HG03520 (cell line): ENCODE measurements at regions not wholly inside any gene's neighbourhood (a gene's known extent, or its start where the extent isn't known, plus 50 kb on each side); places are given as distances from the start of the nearest gene placed in this dataset.
"Not testable (repeated sequence)": the region's sequence is repeated elsewhere in the genome, so short reads cannot be mapped to it uniquely, and the experiment has no call there.

Experiments used
- ATAC-seq: cut with Tn5 transposase; IDR thresholded peaks from one replicate; pipeline ENCODE4 v1.9.1; 2021; ENCODE audit warnings: mild to moderate bottlenecking, moderate library complexity; ENCODE audit not compliant: unreplicated experiment

- no peak for ATAC-seq
Observed at GRCh38 chrX:51148848-51149247, 183.8 kb upstream of the NUDT10 start.

GRCh38 chrX:51151734-51152133 lies 180.9 kb upstream of the NUDT10 start:
- ATAC-seq: no peak

- no peak for ATAC-seq
Observed at GRCh38 chrX:51155157-51155556, 177.5 kb upstream of the NUDT10 start.

DNA sequence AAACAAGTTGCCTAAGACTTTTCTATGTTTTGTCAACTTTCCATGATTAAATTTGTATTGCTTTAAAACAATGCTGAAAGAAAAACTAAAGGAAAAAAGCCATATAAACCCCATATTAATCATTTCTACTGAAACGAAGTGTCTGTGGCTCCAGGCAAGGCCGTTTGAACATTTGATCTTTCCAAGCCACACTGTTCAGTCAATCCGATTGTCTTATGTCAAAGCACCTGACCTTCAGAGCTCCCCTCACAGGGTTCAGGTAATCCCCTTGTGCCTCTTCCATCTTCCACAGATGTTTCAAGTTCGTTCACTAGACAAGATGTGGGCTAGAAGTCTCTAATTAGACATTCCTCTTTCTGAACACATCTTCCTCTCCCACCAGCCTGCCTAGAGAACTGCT lies 177.1 kb upstream of the NUDT10 start:
- ATAC-seq: no peak

DNA sequence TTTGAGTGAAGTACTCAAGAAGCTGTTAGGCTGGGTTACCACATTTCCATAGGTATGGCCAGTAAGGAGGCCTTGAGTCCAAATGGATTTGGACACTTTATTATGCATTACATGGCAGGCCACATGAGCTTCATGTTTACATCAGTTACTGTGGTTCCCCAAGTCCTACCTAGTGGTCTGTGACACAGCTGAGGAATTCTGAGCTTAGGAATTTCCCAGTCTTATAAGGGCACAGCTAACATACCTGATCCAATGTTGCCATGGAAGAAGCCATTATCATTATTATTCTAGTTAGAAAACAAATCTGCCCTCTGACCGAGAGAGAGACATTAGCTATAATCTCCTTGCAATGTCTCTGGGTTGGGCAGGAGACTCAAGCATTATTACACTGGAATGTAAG lies 174.4 kb upstream of the NUDT10 start:
- no peak for ATAC-seq

DNA sequence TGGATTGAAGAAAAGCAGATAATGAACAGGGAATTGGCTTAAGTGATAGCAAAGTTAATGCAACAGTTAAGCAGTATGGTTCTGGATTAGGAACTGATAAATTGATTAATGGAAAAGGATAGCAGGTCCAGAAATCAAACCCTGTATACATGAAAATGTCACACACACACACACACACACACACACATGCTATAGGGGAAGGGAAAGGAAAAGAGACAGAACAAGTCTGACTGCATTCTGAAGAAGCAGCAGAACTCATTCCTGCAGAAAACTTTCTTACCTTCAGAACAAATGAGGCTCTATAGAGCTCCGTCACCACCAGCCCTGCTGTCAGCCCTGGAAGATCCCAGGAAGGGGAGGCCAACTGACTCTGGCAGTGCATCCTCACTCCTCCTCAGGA lies 173.2 kb upstream of the NUDT10 start:
- not testable (repeated sequence) for ATAC-seq

GRCh38 chrX:51163730-51164129 lies 168.9 kb upstream of the NUDT10 start:
- ATAC-seq: no peak

GRCh38 chrX:51178356-51178900 lies 154.2 kb upstream of the NUDT10 start:
- not testable (repeated sequence) for ATAC-seq

GRCh38 chrX:51179805-51180204 lies 152.8 kb upstream of the NUDT10 start:
- ATAC-seq: not testable (repeated sequence)

- no peak for ATAC-seq
Observed at GRCh38 chrX:51182545-51182944, 150.1 kb upstream of the NUDT10 start.

- no peak for ATAC-seq
Observed at GRCh38 chrX:51192104-51192503, 140.5 kb upstream of the NUDT10 start.

- no peak for ATAC-seq
Observed at GRCh38 chrX:51215266-51215665, 117.4 kb upstream of the NUDT10 start.

DNA sequence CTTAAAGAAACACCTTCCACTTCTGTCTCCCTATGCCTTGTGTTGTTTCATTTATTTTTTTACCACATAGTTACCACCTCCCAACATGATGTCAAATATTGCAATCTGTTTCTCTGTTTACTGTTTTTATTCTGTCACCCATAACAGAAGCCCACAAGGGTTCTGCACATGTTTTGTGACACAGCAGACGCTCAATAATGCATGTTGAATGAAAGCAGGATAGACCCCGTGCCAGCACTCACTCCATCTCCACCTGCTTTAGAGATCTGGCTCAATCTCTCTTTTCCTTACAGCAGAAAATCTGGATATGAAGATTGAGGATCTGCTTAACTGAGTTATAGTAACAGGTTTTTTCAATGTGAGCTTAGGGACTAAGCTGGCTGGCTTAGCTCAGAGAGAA lies 116.8 kb upstream of the NUDT10 start:
- no peak for ATAC-seq

DNA sequence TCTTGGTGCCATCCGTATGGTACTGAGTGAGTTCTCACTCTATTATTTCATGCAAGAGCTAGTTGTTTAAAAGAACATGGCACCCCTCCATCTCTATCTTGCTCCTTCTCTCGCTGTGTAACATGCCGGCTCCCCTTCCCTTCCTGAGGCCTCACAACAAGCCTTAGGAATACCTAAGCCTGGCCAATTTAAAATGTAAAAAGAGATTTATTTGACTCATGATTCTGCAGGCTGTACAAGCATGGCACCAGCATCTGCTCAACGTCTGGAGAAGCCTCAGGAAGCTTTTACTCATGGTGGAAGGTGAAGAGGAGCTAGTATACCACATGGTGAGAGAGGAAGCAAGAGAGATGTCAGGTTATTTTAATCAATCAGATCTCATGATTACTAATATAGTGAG lies 90.4 kb upstream of the NUDT10 start:
- ATAC-seq: no peak

GRCh38 chrX:51257490-51257889 lies 75.1 kb upstream of the NUDT10 start:
- ATAC-seq: no peak

GRCh38 chrX:51262271-51262670 lies 70.4 kb upstream of the NUDT10 start:
- not testable (repeated sequence) for ATAC-seq

DNA sequence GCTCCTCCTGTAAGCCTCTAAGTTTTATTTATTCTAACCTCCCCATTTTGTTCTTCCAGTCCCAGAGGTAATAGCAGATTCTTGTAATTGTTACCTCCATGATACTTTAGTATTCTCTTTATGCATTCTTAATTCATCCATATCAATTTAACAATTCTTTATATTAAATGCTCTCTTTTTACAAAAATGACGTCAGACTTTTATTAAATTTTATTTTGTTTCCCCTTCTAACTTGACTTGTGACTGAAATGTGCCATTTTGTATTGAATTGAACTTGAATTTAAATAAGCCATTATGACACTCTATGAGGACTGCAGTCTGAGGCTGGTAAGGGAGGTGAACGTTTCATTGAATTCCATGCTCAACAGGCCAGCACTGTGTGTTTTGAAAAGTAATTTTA lies 60.0 kb upstream of the NUDT10 start:
- no peak for ATAC-seq

DNA sequence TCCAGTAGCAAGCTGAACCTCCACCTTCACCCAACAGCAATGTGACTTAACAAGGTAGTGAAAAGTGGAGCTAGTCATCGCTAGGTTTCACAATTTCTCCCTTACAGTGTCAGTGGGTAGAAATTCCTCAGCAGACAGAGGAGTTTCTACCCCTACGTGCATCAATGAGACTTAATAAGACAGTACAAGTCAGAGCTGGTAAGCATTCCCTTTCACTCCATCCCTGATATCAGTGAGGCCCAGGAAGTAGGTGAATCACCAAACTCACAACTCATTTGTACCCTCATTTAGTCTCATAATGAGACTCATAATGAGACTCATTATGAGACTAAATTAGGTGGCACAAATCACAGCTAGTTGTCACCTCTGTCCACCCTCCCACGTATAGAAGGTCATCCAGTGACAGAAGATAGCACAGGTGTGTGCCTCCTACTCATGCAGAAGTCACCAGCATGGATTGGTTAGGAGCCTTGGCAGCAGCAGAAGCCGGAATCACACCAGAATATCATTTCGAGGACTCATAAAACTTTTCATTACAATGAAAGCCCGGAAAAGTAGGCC lies 50.8 kb upstream of the NUDT10 start:
- ATAC-seq: no peak
